Activated CD4-positive, alpha-beta memory T cell treated with anti-CD3 and anti-CD28 coated beads, Interleukin-2, amount 10 ng/mL, durations not matched to agents 7 days and 5 days (primary cell): ENCODE measurements at regions not wholly inside any gene's neighbourhood (a gene's known extent, or its start where the extent isn't known, plus 50 kb on each side); places are given as distances from the start of the nearest gene placed in this dataset.

ENCODE experiments used
- CTCF ChIA-PET: fragments of 350-600 bp; sonication (Branson Sonifier 250); formaldehyde crosslinking; loops from one replicate; lab custom pipeline; 2021; ENCODE audit warnings: antibody characterized with exemption, inconsistent platforms; lab: Charles Lee
- POLR2A ChIA-PET: fragments of 350-600 bp; sonication (Branson Sonifier 250); formaldehyde crosslinking; loops from one replicate; lab custom pipeline; 2021; ENCODE audit warnings: antibody characterized with exemption; lab: Charles Lee
- DNase-seq: peaks from one replicate; pipeline ENCODE4 v3.0.0-alpha.2; 2020
- H3K27ac Mint-ChIP-seq: one replicate; pipeline ENCODE4 v1.8.0; 2021; ENCODE audit warnings: mild to moderate bottlenecking, mixed read lengths
- H3K27me3 Mint-ChIP-seq: one replicate; pipeline ENCODE4 v1.8.0; 2021; ENCODE audit warnings: mixed read lengths
- H3K36me3 Mint-ChIP-seq: one replicate; pipeline ENCODE4 v1.8.0; 2021; ENCODE audit warnings: low read depth, mixed read lengths
- H3K4me1 Mint-ChIP-seq: one replicate; pipeline ENCODE4 v1.8.0; 2021; ENCODE audit warnings: mixed read lengths
- H3K4me3 Mint-ChIP-seq: one replicate; pipeline ENCODE4 v1.8.0; 2021; ENCODE audit warnings: mild to moderate bottlenecking, mixed read lengths
- H3K9me3 Mint-ChIP-seq: one replicate; pipeline ENCODE4 v1.8.0; 2021; ENCODE audit warnings: mixed read lengths

GRCh38 chrX:98514032-98514431 is 1630.3 kb downstream of the RPA4 start:
- POLR2A ChIA-PET: no interaction called here
- DNase-seq: no peak
- no peaks in the 10 kb centered on the region for H3K27me3 Mint-ChIP-seq
- H3K27ac Mint-ChIP-seq: no peak overlapping the region
- H3K36me3 Mint-ChIP-seq: no peaks in the 10 kb centered on the region
- H3K4me1 Mint-ChIP-seq: no peaks in the 10 kb centered on the region
- no peaks in the 10 kb centered on the region for H3K9me3 Mint-ChIP-seq
- no peak overlapping the region for H3K4me3 Mint-ChIP-seq
- CTCF ChIA-PET: no interaction called here

GRCh38 chrX:98516120-98516519 is 1632.4 kb downstream of the RPA4 start:
- H3K36me3 Mint-ChIP-seq: no peaks in the 10 kb centered on the region
- H3K4me3 Mint-ChIP-seq: no peak overlapping the region

GRCh38 chrX:98523026-98523425 is 1639.3 kb downstream of the RPA4 start:
- H3K27me3 Mint-ChIP-seq: no peaks in the 10 kb centered on the region
- DNase-seq: no peak
- peaks cover under 1% of the 10 kb centered on the region for H3K9me3 Mint-ChIP-seq
- no peak overlapping the region for H3K4me3 Mint-ChIP-seq
- no peaks in the 10 kb centered on the region for H3K4me1 Mint-ChIP-seq
- CTCF ChIA-PET: no interaction called here
- no peaks in the 10 kb centered on the region for H3K36me3 Mint-ChIP-seq
- H3K27ac Mint-ChIP-seq: no peak overlapping the region
- POLR2A ChIA-PET: no interaction called here

More at GRCh38 chrX:98516120-98516519, 1632.4 kb downstream of the RPA4 start:
- Mint-ChIP-seq H3K9me3 (no peaks in the 10 kb centered on the region), H3K4me1 (no peaks in the 10 kb centered on the region), H3K27ac (no peak overlapping the region), H3K27me3 (no peaks in the 10 kb centered on the region)
- ChIA-PET POLR2A (no interaction called here), CTCF (no interaction called here)
- DNase-seq: no peak

- no peak for DNase-seq
- Mint-ChIP-seq H3K4me1 (no peaks in the 10 kb centered on the region), H3K4me3 (no peak overlapping the region), H3K36me3 (no peaks in the 10 kb centered on the region), H3K9me3 (peaks cover 4% of the 10 kb centered on the region), H3K27me3 (no peaks in the 10 kb centered on the region), H3K27ac (no peak overlapping the region)
- ChIA-PET POLR2A (no interaction called here), CTCF (no interaction called here)
Measured at GRCh38 chrX:98523521-98523920, 1639.8 kb downstream of the RPA4 start.

GRCh38 chrX:98548519-98548918 is 1664.8 kb downstream of the RPA4 start:
- Mint-ChIP-seq H3K9me3 (no peaks in the 10 kb centered on the region), H3K27me3 (no peaks in the 10 kb centered on the region), H3K4me3 (no peak overlapping the region), H3K27ac (no peak overlapping the region), H3K4me1 (no peaks in the 10 kb centered on the region), H3K36me3 (no peaks in the 10 kb centered on the region)
- CTCF ChIA-PET: no interaction called here
- DNase-seq: no peak
- POLR2A ChIA-PET: no interaction called here

- H3K27ac Mint-ChIP-seq: no peak overlapping the region
- H3K4me3 Mint-ChIP-seq: no peak overlapping the region
- DNase-seq: no peak
- H3K4me1 Mint-ChIP-seq: no peaks in the 10 kb centered on the region
- no peaks in the 10 kb centered on the region for H3K27me3 Mint-ChIP-seq
- POLR2A ChIA-PET: no interaction called here
- no peaks in the 10 kb centered on the region for H3K36me3 Mint-ChIP-seq
- CTCF ChIA-PET: no interaction called here
- no peaks in the 10 kb centered on the region for H3K9me3 Mint-ChIP-seq
Measured at GRCh38 chrX:98568795-98569194, 1685.1 kb downstream of the RPA4 start.

- no peaks in the 10 kb centered on the region for H3K36me3 Mint-ChIP-seq
- H3K27ac Mint-ChIP-seq: no peak overlapping the region
- no peaks in the 10 kb centered on the region for H3K4me1 Mint-ChIP-seq
- H3K4me3 Mint-ChIP-seq: no peak overlapping the region
- no peaks in the 10 kb centered on the region for H3K27me3 Mint-ChIP-seq
- no peak for DNase-seq
- H3K9me3 Mint-ChIP-seq: no peaks in the 10 kb centered on the region
- ChIA-PET POLR2A (no interaction called here), CTCF (no interaction called here)
Measured at GRCh38 chrX:98605941-98606340, 1722.2 kb downstream of the RPA4 start.

GRCh38 chrX:98607739-98608138 is 1724.0 kb downstream of the RPA4 start:
- H3K4me3 Mint-ChIP-seq: no peak overlapping the region
- H3K4me1 Mint-ChIP-seq: no peaks in the 10 kb centered on the region
- H3K9me3 Mint-ChIP-seq: no peaks in the 10 kb centered on the region
- H3K27ac Mint-ChIP-seq: no peak overlapping the region
- ChIA-PET CTCF (no interaction called here), POLR2A (no interaction called here)
- no peaks in the 10 kb centered on the region for H3K36me3 Mint-ChIP-seq
- no peaks in the 10 kb centered on the region for H3K27me3 Mint-ChIP-seq
- DNase-seq: no peak

- Mint-ChIP-seq H3K27me3 (no peaks in the 10 kb centered on the region), H3K4me1 (no peaks in the 10 kb centered on the region), H3K27ac (no peak overlapping the region), H3K4me3 (no peak overlapping the region), H3K9me3 (no peaks in the 10 kb centered on the region), H3K36me3 (no peaks in the 10 kb centered on the region)
- no peak for DNase-seq
- POLR2A ChIA-PET: no interaction called here
- CTCF ChIA-PET: no interaction called here
Measured at GRCh38 chrX:98627645-98628044, 1743.9 kb downstream of the RPA4 start.

- Mint-ChIP-seq H3K27me3 (no peaks in the 10 kb centered on the region), H3K4me3 (no peak overlapping the region)
- POLR2A ChIA-PET: no interaction called here
Measured at GRCh38 chrX:98637451-98637850, 1753.7 kb downstream of the RPA4 start.

GRCh38 chrX:98646351-98646750 is 1762.6 kb downstream of the RPA4 start:
- no peaks in the 10 kb centered on the region for H3K36me3 Mint-ChIP-seq
- H3K4me3 Mint-ChIP-seq: no peak overlapping the region
- no peaks in the 10 kb centered on the region for H3K27me3 Mint-ChIP-seq
- CTCF ChIA-PET: no interaction called here
- POLR2A ChIA-PET: no interaction called here
- no peak overlapping the region for H3K27ac Mint-ChIP-seq
- no peaks in the 10 kb centered on the region for H3K4me1 Mint-ChIP-seq
- H3K9me3 Mint-ChIP-seq: no peaks in the 10 kb centered on the region
- DNase-seq: no peak

More at GRCh38 chrX:98637451-98637850, 1753.7 kb downstream of the RPA4 start:
- H3K4me1 Mint-ChIP-seq: no peaks in the 10 kb centered on the region
- CTCF ChIA-PET: no interaction called here
- H3K36me3 Mint-ChIP-seq: no peaks in the 10 kb centered on the region
- H3K27ac Mint-ChIP-seq: no peak overlapping the region
- no peaks in the 10 kb centered on the region for H3K9me3 Mint-ChIP-seq
- DNase-seq: no peak

GRCh38 chrX:98654565-98654964 is 1755.5 kb downstream of the PCDH19 start:
- Mint-ChIP-seq H3K4me3 (no peak overlapping the region), H3K27ac (no peak overlapping the region), H3K4me1 (no peaks in the 10 kb centered on the region), H3K36me3 (no peaks in the 10 kb centered on the region), H3K9me3 (no peaks in the 10 kb centered on the region), H3K27me3 (no peaks in the 10 kb centered on the region)
- no peak for DNase-seq
- ChIA-PET CTCF (no interaction called here), POLR2A (no interaction called here)
